ENCODE measurements at regions not wholly inside any gene's neighbourhood (a gene's known extent, or its start where the extent isn't known, plus 50 kb on each side); places are given as distances from the start of the nearest gene placed in this dataset.

GRCh38 chr2:45256867-45257641 is 247.8 kb upstream of the SIX2 start:
- H3K4me1 ChIP-seq (ENCODE audit: insufficient read depth, low read length, poor library complexity, severe bottlenecking) = no peaks in the 10 kb centered on the region
- intact Hi-C loops (cut with micrococcal nuclease; ENCODE audit: unreplicated experiment) = no loop called here
- no peaks in the 10 kb centered on the region for H3K9me3 ChIP-seq (ENCODE audit: low read depth, low read length, poor library complexity, severe bottlenecking)
- no peak for DNase-seq (ENCODE audit: low spot score)
- no peak overlapping the region for H3K4me3 ChIP-seq (ENCODE audit: low read depth, low read length, poor library complexity, severe bottlenecking)
- no peak overlapping the region for H3K27ac ChIP-seq (ENCODE audit: low read depth, low read length, poor library complexity, severe bottlenecking)
- ChIA-PET CTCF (no interaction called here), POLR2A (ENCODE audit: low non-redundant PET) (no interaction called here)
- no peaks in the 10 kb centered on the region for H3K36me3 ChIP-seq (ENCODE audit: insufficient read depth, low read length, poor library complexity, severe bottlenecking)
- BruUV-seq (replicated peaks) = no TSS peak
- no peaks in the 10 kb centered on the region for H3K27me3 ChIP-seq (replicated peaks; ENCODE audit: insufficient read depth, low read depth, low read length, poor library complexity)
- no peak for TF ChIP-seq EZH2 (IDR thresholded peaks at IDR 0.05; ENCODE audit: borderline replicate concordance, low read depth, low read length, poor library complexity, severe bottlenecking)
- TF ChIP-seq, protein P1, sequence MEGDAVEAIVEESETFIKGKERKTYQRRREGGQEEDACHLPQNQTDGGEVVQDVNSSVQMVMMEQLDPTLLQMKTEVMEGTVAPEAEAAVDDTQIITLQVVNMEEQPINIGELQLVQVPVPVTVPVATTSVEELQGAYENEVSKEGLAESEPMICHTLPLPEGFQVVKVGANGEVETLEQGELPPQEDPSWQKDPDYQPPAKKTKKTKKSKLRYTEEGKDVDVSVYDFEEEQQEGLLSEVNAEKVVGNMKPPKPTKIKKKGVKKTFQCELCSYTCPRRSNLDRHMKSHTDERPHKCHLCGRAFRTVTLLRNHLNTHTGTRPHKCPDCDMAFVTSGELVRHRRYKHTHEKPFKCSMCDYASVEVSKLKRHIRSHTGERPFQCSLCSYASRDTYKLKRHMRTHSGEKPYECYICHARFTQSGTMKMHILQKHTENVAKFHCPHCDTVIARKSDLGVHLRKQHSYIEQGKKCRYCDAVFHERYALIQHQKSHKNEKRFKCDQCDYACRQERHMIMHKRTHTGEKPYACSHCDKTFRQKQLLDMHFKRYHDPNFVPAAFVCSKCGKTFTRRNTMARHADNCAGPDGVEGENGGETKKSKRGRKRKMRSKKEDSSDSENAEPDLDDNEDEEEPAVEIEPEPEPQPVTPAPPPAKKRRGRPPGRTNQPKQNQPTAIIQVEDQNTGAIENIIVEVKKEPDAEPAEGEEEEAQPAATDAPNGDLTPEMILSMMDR (conservative IDR thresholded peaks at IDR 0.05; ENCODE audit: low read depth, low read length) = no peak

DNA sequence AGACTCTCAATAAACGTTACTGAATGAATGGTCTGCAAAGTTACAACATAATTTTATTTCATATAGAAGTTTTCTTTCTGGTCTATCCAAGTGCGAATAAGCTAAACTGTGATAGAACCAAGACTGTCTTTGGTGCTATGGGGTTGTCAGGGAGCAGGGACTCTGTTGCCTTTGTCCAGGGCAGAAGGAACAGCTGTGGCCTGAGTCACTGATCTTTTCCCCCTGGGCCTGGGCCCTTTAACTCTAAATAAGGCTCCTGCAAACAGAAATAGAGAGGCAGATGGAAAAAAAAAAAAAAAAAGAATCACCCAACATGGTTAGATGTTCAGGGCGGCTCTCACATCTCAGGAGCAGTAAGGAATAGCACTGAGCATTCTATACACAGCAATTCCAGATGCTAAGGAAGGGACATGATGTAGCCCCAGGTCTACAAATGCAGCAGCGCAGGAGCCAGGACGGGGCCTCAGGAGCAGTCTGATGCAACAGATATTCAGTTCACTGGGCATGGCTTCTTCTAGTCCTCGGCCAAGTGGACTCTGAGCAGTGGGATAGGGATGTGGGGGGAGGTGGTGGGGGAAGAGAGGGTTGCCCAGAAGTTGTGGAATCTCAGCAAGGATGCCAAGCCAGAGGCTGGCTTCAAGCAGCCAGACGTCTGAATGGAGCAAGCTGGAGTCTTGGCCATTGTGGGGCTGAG is 247.1 kb upstream of the SIX2 start:
- no peak for TF ChIP-seq EZH2 (IDR thresholded peaks at IDR 0.05; ENCODE audit: borderline replicate concordance, low read depth, low read length, poor library complexity, severe bottlenecking)
- TF ChIP-seq, protein P1 (conservative IDR thresholded peaks at IDR 0.05; ENCODE audit: low read depth, low read length) = no peak
- ChIA-PET POLR2A (ENCODE audit: low non-redundant PET) (no interaction called here), CTCF (no interaction called here)
- H3K9me3 ChIP-seq (ENCODE audit: low read depth, low read length, poor library complexity, severe bottlenecking) = no peaks in the 10 kb centered on the region
- H3K4me3 ChIP-seq (ENCODE audit: low read depth, low read length, poor library complexity, severe bottlenecking) = no peak overlapping the region
- H3K4me1 ChIP-seq (ENCODE audit: insufficient read depth, low read length, poor library complexity, severe bottlenecking) = no peaks in the 10 kb centered on the region
- H3K27ac ChIP-seq (ENCODE audit: low read depth, low read length, poor library complexity, severe bottlenecking) = no peak overlapping the region
- H3K27me3 ChIP-seq (replicated peaks; ENCODE audit: insufficient read depth, low read depth, low read length, poor library complexity) = no peaks in the 10 kb centered on the region
- no peaks in the 10 kb centered on the region for H3K36me3 ChIP-seq (ENCODE audit: insufficient read depth, low read length, poor library complexity, severe bottlenecking)
- BruUV-seq (replicated peaks) = no TSS peak
- intact Hi-C loops (cut with micrococcal nuclease; ENCODE audit: unreplicated experiment) = no loop called here
- no peak for DNase-seq (ENCODE audit: low spot score)

DNA sequence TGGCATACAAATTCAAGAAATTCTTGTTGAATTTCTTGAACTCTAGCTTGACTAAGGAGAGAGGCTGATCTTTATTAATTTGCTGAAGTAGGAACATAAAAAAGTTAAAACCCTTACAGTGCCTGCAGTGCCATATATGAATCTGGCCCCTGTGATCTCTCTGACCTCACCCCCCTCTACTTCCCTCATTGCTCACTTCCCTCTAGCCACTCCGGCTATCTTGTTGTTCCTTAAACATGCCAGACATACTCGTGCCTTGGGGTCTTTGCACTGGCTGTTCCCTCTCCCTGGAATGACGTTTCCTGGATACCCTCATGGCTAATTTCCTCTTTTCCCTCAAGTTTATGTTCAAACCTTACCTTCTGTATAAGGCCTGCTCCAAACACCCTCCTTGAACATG is 246.3 kb upstream of the SIX2 start:
- no TSS peak for BruUV-seq (replicated peaks)
- ChIA-PET CTCF (no interaction called here), POLR2A (ENCODE audit: low non-redundant PET) (no interaction called here)
- no peaks in the 10 kb centered on the region for H3K4me1 ChIP-seq (ENCODE audit: insufficient read depth, low read length, poor library complexity, severe bottlenecking)
- H3K27ac ChIP-seq (ENCODE audit: low read depth, low read length, poor library complexity, severe bottlenecking) = no peak overlapping the region
- intact Hi-C loops (cut with micrococcal nuclease; ENCODE audit: unreplicated experiment) = no loop called here
- no peak for TF ChIP-seq EZH2 (IDR thresholded peaks at IDR 0.05; ENCODE audit: borderline replicate concordance, low read depth, low read length, poor library complexity, severe bottlenecking)
- TF ChIP-seq, protein P1 (conservative IDR thresholded peaks at IDR 0.05; ENCODE audit: low read depth, low read length) = no peak
- H3K27me3 ChIP-seq (replicated peaks; ENCODE audit: insufficient read depth, low read depth, low read length, poor library complexity) = no peaks in the 10 kb centered on the region
- no peak overlapping the region for H3K4me3 ChIP-seq (ENCODE audit: low read depth, low read length, poor library complexity, severe bottlenecking)
- no peak for DNase-seq (ENCODE audit: low spot score)
- H3K36me3 ChIP-seq (ENCODE audit: insufficient read depth, low read length, poor library complexity, severe bottlenecking) = no peaks in the 10 kb centered on the region
- H3K9me3 ChIP-seq (ENCODE audit: low read depth, low read length, poor library complexity, severe bottlenecking) = no peaks in the 10 kb centered on the region

All from A673 (cell line).